Ishikawa (cell line): ENCODE measurements at regions not wholly inside any gene's neighbourhood (a gene's known extent, or its start where the extent isn't known, plus 50 kb on each side); places are given as distances from the start of the nearest gene placed in this dataset.

ENCODE experiments used
- CEBPB ChIP-seq: IDR thresholded peaks from 2 replicates; pipeline ENCODE4 v1.6.1; 2012
- CREB1 ChIP-seq: IDR thresholded peaks from 2 replicates; pipeline ENCODE4 v1.6.1; 2012; ENCODE audit warnings: low read depth
- EGR1 ChIP-seq: IDR thresholded peaks from 2 replicates; pipeline ENCODE4 v1.6.1; 2012
- EP300 ChIP-seq: IDR thresholded peaks from 2 replicates; pipeline ENCODE4 v1.6.1; 2012; ENCODE audit warnings: borderline replicate concordance
- FOXM1 ChIP-seq: IDR thresholded peaks from 2 replicates; pipeline ENCODE4 v1.6.1; 2012; ENCODE audit warnings: low read depth, borderline replicate concordance
- NFIC ChIP-seq: IDR thresholded peaks from 2 replicates; pipeline ENCODE4 v1.6.1; 2012
- RAD21 ChIP-seq: IDR thresholded peaks from 2 replicates; pipeline ENCODE4 v1.6.1; 2012; ENCODE audit warnings: low read depth
- REST ChIP-seq: IDR thresholded peaks from 2 replicates; pipeline ENCODE4 v1.6.1; 2012; ENCODE audit warnings: low read depth, mild to moderate bottlenecking
- TAF1 ChIP-seq: IDR thresholded peaks from 2 replicates; pipeline ENCODE4 v1.6.1; 2012; ENCODE audit warnings: low read depth, mild to moderate bottlenecking
- TCF12 ChIP-seq: IDR thresholded peaks from 2 replicates; pipeline ENCODE4 v1.6.1; 2012; ENCODE audit warnings: low read depth
- TEAD4 ChIP-seq: IDR thresholded peaks from 2 replicates; pipeline ENCODE4 v1.6.1; 2012
- USF1 ChIP-seq: IDR thresholded peaks from 2 replicates; pipeline ENCODE4 v1.6.1; 2012
- YY1 ChIP-seq: IDR thresholded peaks from 2 replicates; pipeline ENCODE4 v1.6.1; 2012; ENCODE audit warnings: low read depth
- ZBTB7A ChIP-seq: IDR thresholded peaks from 2 replicates; pipeline ENCODE4 v1.6.1; 2012; ENCODE audit warnings: low read depth
- TF ChIP-seq, protein P1 (sequence below): IDR thresholded peaks from 2 replicates; pipeline ENCODE4 v1.6.1; 2012

GRCh38 chr16:80199614-80200013 lies 341.2 kb upstream of the DYNLRB2 start:
- TF ChIP-seq YY1 (no peak), EGR1 (no peak), TEAD4 (no peak), FOXM1 (no peak), USF1 (no peak), TCF12 (no peak), CEBPB (no peak), ZBTB7A (no peak), CREB1 (no peak), EP300 (no peak), RAD21 (no peak)

DNA sequence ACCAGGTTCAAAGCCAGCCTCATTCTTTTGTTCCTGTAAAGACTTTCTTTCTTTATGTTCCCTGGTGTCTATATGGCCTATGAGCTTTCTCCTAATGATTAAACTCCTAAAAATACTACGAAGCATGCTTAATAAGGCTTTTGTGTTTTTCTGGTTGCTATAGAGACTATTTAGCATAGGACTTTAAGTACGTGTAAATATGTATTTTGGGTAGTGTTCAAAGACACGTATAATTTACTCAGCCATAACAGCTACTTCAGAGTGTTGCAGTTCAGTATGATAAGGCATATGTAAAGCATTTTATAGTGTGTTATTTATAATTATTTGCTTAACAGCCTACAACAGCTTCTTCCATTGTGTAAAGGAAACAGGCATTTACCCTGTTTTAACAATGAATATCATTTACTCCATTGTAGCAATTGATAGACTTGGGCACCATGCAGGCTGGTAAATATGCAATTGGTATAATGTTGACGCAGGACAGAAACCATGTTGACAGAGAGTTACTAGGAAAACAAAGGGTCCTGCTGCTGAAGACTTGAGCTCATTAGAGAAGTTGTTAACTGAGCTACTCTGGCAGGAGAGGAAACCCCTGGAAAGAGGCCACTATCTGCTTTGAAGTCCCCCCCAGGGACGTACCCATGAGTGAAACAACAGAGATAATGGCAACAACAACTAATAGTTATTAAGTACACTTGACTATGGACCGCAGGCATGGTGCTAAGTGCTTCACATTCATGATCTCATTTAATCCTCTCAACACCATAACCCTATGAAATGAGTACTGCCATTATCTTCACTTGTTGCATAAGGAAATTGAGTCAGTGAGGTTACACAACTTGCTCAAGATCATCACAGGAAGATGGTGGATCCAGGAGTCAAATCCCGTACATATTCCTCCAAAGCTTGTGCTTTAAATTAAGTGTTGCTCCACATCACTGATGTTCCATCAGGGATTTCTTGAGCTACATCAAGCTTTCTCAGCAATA lies 342.2 kb upstream of the DYNLRB2 start:
- no peak for TF ChIP-seq EP300
- TF ChIP-seq NFIC: no peak
- TF ChIP-seq FOXM1: no peak
- no peak for TF ChIP-seq CREB1
- no peak for TF ChIP-seq REST
- TF ChIP-seq YY1: no peak
- no peak for TF ChIP-seq RAD21
- TF ChIP-seq USF1: no peak
- TF ChIP-seq ZBTB7A: no peak
- TF ChIP-seq TEAD4: no peak
- TF ChIP-seq, protein P1, sequence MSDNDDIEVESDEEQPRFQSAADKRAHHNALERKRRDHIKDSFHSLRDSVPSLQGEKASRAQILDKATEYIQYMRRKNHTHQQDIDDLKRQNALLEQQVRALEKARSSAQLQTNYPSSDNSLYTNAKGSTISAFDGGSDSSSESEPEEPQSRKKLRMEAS: no peak
- no peak for TF ChIP-seq TCF12

DNA sequence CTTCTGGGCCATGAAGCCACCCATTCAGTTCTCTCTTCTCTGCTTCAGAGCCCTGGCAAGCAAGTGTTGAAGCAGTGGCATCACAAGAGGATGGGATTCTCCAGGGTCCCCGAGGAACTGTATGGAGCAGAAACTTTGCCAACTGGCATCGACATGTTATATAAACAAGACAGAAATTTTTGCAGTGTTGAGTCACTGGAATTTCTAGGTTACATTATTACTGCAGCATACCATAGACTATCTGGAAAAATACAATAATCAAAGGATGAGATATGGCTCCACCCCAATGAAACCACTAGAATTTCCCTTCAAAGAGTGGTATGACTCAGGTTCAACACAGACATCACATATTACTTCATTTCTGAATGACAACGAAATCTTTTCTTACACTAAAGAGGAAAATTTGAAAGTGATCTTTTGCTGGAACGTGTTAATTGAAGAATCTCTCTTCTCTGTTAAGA lies 343.0 kb upstream of the DYNLRB2 start:
- TF ChIP-seq CREB1 (no peak), YY1 (no peak), TAF1 (no peak), TCF12 (no peak), ZBTB7A (no peak), EP300 (no peak), REST (no peak), CEBPB (no peak), TEAD4 (no peak), RAD21 (no peak)
- TF ChIP-seq, protein P1: no peak

DNA sequence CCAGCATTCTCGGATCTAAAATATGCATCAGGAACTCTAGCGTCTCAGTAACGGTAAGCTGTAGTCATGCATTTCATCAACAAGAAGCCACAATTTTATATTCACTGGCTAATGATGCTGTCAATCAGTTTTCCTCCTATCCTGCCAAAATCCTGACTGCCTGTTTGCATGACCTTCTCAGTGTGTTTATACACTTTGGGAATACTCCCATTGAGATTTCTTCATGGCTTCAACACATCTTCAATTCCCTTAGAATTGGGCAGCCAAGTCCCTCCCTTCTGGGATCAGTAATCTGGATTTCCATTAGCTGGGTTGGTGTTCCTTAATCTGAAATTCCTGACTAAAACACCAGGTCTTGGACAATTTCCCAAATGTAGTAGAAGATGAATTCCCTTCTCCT lies 348.9 kb upstream of the DYNLRB2 start:
- TF ChIP-seq CEBPB (no peak), FOXM1 (no peak), EGR1 (no peak), CREB1 (no peak), RAD21 (no peak), USF1 (no peak), TCF12 (no peak), NFIC (no peak), TEAD4 (no peak), EP300 (no peak), YY1 (no peak)

DNA sequence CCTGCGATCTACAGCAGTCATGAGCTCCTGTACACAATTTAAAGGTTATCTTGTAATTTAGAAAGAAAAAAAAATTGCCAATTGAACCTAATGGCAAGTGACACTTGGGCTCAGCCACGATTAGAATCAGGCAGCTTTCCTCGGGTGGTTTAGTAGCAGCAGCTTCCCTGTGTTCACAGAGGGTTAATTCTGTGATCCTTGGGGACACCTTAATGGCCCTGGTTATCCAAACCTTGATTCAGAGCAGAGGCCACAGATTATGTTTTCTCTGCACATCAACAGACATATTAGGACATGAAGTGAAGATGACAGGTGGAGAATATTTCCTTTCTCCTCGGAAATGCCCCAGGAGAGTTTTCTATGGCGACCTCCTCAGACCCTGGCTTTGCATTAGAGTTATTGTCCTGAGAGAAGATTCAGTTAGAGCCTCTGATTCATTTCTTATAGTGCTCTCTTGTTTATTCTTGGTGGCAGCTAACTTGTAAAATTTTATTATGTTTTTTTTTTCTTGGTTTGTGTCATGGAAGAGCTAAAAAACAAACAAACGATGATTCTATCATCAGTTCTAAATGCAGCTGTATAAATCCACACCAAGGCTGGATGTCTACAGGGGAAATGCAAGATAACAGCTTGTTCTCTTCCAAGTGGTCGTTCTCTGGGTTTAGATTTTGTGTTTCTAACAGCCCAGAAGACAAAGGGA lies 351.2 kb upstream of the DYNLRB2 start:
- no peak for TF ChIP-seq FOXM1
- TF ChIP-seq NFIC: no peak
